GM06990 (cell line): ENCODE measurements at regions not wholly inside any gene's neighbourhood (a gene's known extent, or its start where the extent isn't known, plus 50 kb on each side); places are given as distances from the start of the nearest gene placed in this dataset.

ENCODE experiments used
- DNase-seq: peaks from one replicate; pipeline ENCODE4 v3.0.0-alpha.2; 2011; ENCODE audit not compliant: insufficient read length; ENCODE audit errors: extremely low read depth
- H3K27me3 ChIP-seq: replicated peaks from 2 replicates; pipeline ENCODE4 v1.6.0; 2011; ENCODE audit warnings: low read length; ENCODE audit not compliant: control insufficient read depth, insufficient read depth
- H3K36me3 ChIP-seq: 2 replicates; pipeline ENCODE4 v1.5.1; 2011; ENCODE audit warnings: low read length; ENCODE audit not compliant: control insufficient read depth, insufficient read depth
- H3K4me3 ChIP-seq: replicated peaks from 2 replicates; pipeline ENCODE4 v1.5.1; 2011; ENCODE audit warnings: low read depth, mild to moderate bottlenecking, control low read depth, low read length
- CTCF ChIP-seq: IDR thresholded peaks from 2 replicates; pipeline ENCODE4 v1.5.1; 2011; ENCODE audit warnings: low read length, control low read depth, mild to moderate bottlenecking, inconsistent platforms; ENCODE audit not compliant: insufficient read depth, poor library complexity, severe bottlenecking

DNA sequence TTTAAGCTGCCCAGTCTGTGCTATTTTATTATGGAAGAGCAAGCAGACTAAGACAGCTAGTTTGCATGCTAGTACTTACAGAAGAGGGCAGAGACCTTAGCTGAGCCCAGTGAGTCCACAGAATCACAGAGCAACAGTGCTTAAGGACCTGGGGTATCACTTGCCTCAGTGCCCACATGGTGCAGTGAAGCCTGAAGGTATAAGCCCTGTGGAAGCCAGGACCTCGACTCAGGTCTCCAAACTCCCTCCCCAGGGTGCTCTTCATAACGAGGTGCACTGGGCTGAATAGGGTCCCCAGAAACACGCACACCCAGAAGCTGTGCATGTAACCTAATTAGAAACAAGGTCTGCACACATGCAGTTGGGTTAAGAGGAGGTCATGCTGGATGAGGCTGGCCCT, 718.1 kb downstream of the GALR1 start:
- Histone ChIP-seq H3K36me3 (no peaks in the 10 kb centered on the region), H3K4me3 (no peak overlapping the region), H3K27me3 (no peaks in the 10 kb centered on the region)
- no peak for DNase-seq
- no peak for TF ChIP-seq CTCF

DNA sequence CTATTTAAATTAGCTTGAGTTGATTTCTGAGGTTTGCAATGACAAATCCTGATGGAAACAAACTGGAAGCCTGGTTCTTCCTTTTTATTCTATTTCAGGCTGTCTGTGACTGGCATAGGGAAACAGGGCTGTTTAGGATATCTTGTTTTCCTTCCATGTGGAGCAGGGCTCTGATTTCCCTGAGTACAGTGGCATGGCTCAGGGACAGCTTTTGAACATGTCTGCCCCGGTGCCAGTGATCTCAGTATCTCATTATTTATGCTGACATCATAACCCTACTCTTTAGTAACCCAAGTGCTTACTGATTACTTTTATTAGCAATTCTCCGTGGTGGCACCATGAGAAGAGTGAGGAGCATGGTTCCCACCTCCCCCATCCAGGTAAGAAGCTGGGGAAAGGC, 720.3 kb downstream of the GALR1 start:
- DNase-seq, result no peak
- Histone ChIP-seq H3K36me3 (no peaks in the 10 kb centered on the region), H3K27me3 (no peaks in the 10 kb centered on the region), H3K4me3 (no peak overlapping the region)
- TF ChIP-seq CTCF, result no peak

DNA sequence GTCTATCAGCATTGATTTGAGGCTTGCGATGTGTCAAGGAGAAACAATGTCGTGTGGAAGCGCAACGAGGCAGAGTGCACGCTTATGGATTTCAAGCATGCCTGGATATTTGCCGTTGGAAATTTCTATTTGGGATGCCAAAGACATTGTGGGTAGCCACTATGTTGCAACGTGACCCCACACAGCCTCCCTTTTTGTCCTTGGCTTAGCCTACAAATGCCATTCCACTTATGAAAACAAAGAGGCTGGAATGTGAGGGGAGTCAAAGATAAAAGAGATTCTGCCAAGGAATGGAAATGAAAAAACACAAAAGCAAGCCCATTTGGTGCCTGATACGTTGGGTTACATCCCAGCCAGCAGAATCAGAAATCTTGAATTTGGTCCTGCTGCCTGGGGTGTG, 721.2 kb downstream of the GALR1 start:
- H3K27me3 ChIP-seq, result no peaks in the 10 kb centered on the region
- TF ChIP-seq CTCF, result no peak
- no peaks in the 10 kb centered on the region for H3K36me3 ChIP-seq
- H3K4me3 ChIP-seq, result no peak overlapping the region
- no peak for DNase-seq

DNA sequence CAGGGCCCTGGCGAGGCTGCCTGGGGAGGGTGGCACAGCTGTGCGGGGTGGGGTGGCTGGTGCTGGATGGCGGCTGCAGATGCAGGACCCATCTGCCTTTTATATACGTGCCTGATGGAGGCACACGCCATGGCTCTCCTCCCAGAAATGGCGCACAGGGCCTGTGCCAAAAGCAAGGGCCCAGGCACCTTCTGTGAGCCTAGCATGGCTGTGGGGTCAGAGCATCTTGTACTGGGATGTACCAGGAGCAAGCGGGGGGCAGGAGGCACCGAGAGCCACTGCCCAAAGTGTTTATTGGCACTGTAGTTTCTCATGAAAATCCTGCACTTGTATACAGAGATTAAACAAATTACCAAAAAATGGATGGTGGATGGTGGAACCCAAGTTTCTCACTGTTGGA, 724.1 kb downstream of the GALR1 start:
- DNase-seq, result no peak
- no peaks in the 10 kb centered on the region for H3K27me3 ChIP-seq
- TF ChIP-seq CTCF, result no peak
- no peaks in the 10 kb centered on the region for H3K36me3 ChIP-seq
- H3K4me3 ChIP-seq, result no peak overlapping the region

GRCh38 chr18:77974329-77974728, 724.7 kb downstream of the GALR1 start:
- no peak for TF ChIP-seq CTCF
- no peak for DNase-seq
- H3K27me3 ChIP-seq, result no peaks in the 10 kb centered on the region
- no peaks in the 10 kb centered on the region for H3K36me3 ChIP-seq
- H3K4me3 ChIP-seq, result no peak overlapping the region

DNA sequence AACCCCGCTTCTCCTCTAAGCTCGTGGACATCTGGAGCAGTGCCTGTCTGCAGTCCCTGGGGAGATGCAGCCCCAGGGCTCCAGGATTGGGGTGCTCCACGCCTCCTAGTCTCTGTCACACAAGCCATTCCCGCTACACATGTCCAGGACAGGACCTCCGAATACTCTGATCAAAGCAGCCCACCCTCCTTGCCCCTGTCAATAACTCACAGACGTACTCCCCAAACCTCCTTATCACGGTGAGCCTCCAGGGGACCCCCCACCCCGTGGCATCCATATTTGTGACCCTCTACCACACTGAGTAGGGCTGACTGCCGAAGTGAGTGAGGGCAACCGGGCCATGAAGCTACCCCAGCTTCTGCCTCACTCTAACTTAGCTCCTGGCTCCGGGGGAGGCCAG, 727.7 kb downstream of the GALR1 start:
- no peak for TF ChIP-seq CTCF
- no peak for DNase-seq
- Histone ChIP-seq H3K36me3 (no peaks in the 10 kb centered on the region), H3K27me3 (no peaks in the 10 kb centered on the region), H3K4me3 (no peak overlapping the region)
